GM18870 (cell line): ENCODE measurements at regions not wholly inside any gene's neighbourhood (a gene's known extent, or its start where the extent isn't known, plus 50 kb on each side); places are given as distances from the start of the nearest gene placed in this dataset.

Source experiments
- ATAC-seq: cut with Tn5 transposase; IDR thresholded peaks from one replicate; pipeline ENCODE4 v1.9.1; 2021; ENCODE audit warnings: moderate library complexity; ENCODE audit not compliant: unreplicated experiment

DNA sequence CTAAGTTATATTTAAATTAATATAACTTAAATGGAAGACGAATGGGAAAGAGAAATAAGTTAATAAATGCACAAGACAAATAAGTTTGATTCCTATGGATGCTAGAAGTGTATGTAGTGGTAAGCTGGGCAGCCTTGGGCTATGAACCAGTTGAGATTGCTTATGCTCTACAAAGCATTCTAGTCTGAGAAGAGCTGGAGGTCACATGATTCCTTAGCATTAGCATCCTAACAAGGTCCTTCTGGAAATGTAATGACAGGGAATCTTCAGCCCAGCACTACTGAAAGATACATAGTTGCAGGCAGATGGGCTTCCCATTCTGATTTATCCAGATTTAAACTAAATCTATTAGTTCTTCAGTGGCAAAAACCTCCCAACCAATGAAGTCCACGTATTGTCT, 102.3 kb upstream of the ESRRG start:
- ATAC-seq, result no peak

DNA sequence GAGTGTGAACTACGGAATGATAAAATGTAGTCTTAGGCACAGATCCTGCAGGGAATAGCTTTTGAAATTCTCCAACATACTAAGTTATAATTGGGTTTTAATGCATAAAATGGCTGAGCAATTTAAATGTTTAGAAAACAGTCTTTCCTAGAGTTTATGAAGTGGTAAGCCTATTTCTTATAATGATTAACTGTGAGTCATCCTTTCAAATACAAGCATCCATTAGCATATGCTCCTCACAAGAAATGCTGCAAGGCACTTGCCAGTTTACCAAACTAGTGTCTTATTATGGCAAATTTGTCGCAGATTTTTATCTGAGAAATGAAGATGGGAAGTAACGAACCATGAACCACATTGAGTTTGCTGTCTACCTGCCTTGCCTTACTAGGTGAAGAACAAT, 101.3 kb upstream of the ESRRG start:
- no peak for ATAC-seq

DNA sequence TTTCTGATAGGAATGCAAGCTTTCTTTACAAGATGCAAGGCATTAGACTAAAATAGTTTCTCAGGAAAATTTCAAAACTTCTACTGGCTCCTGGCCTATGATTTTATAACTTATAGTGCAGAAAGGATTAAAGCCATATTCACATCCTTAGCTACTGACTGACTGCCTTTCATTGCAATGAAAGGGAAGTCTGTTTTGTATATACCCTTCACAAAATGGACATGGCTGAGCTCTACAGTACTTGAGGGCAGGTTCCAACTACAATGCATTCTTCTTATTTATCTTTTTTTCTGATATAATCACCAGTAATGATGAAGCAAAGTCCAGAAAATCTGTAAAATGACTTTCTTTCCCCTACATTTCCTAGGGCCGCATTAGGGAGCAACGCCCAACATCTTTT, 100.5 kb upstream of the ESRRG start:
- no peak for ATAC-seq

GRCh38 chr1:216822480-216822879, 99.3 kb upstream of the ESRRG start:
- ATAC-seq, result no peak

DNA sequence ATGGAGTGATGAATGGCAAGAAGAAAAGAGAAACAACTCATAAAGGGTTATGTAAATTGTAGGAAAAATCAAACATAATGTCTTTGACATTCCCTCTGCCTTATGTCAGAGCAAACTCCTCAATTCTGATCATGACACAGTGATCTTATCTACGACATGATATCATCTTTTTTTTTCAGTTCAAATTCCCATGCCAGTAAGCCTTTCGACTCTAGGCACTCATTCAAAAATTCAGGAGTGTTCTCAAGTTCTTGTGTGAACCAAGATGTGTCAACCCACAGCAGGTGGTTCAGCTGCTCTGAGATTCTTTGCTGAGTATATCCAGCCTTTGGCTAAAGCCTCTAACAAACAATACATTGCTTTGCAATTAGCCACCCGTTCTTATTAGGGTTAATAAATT, 97.1 kb upstream of the ESRRG start:
- ATAC-seq, result no peak

DNA sequence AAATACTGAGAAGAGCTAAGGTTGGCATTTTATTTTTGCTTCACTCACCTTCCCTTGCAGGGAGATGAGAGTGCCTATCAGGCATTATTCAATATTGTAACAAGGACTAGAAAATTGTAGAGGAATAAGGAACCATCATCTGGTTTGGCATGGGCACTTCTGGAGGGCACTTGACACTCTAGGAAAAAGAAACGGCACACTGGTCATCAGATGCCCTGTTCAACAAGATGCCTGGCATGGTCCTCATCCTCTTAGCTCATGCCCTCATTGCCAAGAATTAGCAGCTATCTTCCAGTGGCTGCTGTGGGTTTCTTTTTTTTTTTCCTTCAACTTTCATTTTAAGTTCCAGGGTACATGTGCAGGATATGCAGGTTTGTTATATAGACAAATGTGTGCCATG, 95.1 kb upstream of the ESRRG start:
- no peak for ATAC-seq

- no peak for ATAC-seq
Observed at GRCh38 chr1:216815260-216816131, 92.3 kb upstream of the ESRRG start.

DNA sequence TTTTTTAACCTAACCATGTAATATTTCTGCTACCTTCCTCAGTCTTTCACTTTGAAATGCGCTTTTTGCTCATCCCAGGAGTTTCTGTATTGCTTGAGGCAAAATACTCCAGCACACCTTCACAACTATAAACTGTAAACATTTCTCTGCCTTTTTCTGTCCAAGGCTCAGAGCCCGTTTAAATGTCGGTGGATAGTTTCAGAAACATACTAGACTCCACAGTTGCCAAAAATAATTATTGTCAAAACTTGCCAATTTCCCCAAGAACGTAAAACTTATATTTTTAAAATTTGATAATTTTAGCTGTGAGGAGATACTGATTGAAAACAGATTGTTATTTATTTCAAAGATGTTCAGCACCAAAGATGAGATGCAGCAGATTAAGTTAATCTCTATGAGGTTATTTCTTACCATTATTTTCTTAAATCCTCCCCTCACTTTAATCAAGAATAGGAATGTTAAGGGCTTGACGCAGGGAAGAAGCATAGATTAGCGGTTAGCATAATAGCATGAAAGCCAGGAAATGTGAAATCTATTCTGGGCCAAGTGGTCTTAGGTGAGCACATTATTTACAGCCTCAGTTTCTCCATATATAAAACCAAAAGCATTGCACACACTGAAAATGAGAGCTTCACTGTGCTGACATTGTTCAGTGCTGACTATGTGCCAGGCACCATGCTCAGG, 91.5 kb upstream of the ESRRG start:
- no peak for ATAC-seq

DNA sequence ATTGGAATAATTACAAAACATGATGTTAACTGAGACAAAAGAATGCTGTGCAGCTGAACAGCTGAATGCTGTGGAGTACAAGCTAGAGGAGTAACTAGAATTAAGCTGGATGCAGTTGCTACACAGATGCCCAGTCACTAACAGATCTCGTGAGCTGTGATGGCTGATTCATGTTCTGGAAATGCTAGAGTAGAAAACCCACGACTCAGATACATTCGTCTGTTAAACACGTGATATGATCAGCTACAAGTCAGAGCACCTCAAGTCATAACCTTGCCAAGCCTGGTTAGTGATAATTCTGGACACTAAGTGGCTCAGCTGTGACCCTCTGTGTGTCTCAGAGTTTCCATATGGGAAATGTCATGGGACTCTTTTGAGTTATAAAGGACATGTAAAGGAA, 89.7 kb upstream of the ESRRG start:
- no peak for ATAC-seq

DNA sequence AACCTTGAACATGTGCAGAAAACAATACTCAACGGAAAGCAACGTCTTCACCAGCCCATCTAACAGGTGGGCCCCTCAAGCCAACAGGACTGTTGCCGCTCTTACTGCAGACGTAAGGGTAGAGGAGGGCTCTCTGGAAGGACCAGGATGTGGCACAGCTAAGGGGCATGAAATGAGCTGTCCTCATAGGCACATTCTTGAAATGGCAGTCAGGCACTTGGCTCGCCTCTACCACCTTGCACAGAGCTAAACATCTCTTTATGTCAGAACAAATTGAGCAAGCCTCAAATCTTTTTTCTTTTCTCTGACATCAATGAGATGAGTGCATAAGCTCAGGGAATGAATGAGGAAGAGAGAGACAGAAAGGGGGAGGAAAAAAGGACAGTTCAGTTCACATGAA, 86.4 kb upstream of the ESRRG start:
- ATAC-seq, result no peak

DNA sequence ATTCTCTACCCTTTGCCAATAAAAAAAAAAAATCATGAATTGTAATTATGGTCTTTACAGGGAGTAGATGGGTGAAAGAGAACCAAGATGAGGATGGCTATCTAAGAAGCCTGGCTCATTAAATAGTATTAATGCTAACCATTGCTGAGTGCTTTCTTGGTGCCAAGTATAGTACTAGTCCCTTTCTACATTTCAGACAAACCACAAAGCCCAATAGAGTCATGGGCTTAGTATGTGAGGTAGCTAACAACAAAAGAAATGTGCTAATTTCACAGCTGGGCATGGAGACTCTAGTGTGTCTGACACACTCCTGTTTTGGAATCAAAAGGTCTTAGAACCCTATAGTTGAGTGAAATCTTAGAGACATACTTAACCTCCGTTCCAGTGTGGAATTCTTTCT, 84.5 kb upstream of the ESRRG start:
- no peak for ATAC-seq

GRCh38 chr1:216805953-216806352, 82.7 kb upstream of the ESRRG start:
- no peak for ATAC-seq

DNA sequence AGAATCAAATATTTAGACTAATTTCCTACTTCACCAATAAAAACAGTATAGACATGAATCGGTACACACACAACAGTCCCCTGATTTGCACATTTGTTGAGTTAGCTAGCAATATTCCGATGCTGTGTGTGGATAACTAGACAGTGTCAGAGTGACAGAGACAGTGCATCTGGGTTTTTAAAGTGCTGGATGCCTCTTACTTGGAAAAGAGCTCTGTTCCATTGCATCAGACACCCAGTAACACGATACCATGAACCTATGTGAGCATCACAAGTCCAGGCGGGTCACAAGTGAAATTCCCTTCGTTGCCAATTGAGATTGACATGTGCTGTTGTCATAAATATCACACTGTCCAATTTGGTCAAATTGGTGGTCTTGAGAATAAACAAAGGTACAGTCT, 82.0 kb upstream of the ESRRG start:
- ATAC-seq, result no peak

DNA sequence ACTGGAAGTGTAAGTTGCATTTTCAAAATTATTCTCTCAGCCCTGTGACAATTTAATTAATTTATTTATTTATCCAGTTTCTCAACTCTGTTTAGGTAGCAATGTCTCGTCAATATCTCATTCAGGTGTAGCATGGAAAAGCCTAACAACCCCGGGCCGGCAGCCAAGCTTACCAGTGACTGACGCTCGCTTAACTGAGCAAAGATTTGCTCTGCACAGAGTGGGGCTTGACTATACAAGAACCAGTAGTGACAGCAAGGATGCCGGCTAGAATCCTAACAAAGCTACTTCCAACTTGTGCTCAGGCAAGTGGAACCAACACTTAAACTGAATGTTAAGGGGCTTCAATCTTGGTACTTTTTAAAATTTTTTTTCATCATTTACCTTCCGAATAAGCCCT, 80.9 kb upstream of the ESRRG start:
- no peak for ATAC-seq

- ATAC-seq, result no peak
Observed at GRCh38 chr1:216794586-216794985, 71.4 kb upstream of the ESRRG start.

GRCh38 chr1:216793973-216794372, 70.7 kb upstream of the ESRRG start:
- ATAC-seq, result no peak

DNA sequence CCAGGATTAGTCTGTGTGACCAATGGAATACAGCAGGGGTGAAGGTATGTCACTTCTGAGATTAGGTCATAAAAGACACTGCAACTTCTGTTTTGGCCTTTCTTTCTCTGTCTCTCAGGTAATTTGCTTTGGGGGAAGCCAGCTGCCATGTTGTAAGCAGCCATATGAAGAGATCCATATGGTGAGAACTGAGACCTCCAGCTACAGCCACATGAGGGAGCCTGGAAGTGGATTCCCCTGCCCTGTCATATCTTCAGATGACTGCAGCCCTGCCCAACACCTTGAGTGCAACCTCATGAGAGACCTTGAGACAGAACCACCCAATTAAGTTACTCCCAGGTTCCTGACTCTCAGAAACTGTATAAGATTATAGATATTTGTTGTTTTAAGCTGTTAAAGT, 70.1 kb upstream of the ESRRG start:
- ATAC-seq, result no peak

GRCh38 chr1:216788671-216789070, 65.4 kb upstream of the ESRRG start:
- ATAC-seq, result no peak

- no peak for ATAC-seq
Observed at GRCh38 chr1:216785737-216786136, 62.5 kb upstream of the ESRRG start.

DNA sequence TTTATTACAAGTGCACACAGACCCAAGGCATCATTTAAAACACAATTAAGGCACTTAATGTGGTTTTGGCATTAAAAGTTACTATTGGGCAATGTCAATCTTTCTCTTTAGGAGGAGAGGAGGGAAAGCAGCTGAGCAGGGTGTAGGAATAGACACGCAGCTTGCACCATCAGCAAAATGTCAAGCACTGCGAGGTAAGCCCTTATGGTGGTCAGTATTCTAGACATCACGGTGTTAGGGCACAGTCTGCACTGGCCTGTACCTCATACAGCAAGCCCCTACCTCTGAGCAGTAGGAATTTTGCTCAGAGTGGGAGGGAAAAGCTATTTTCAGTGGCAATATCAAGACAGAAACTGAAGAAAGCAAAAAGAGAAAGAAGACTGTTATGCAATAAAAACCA, 62.0 kb upstream of the ESRRG start:
- ATAC-seq, result no peak

GRCh38 chr1:216779686-216780085, 56.5 kb upstream of the ESRRG start:
- ATAC-seq, result no peak

GRCh38 chr1:216778737-216779136, 55.5 kb upstream of the ESRRG start:
- no peak for ATAC-seq

GRCh38 chr1:216777148-216777547, 53.9 kb upstream of the ESRRG start:
- ATAC-seq, result no peak
